ENCODE measurements at regions not wholly inside any gene's neighbourhood (a gene's known extent, or its start where the extent isn't known, plus 50 kb on each side); places are given as distances from the start of the nearest gene placed in this dataset.
"Not testable (repeated sequence)": the region's sequence is repeated elsewhere in the genome, so short reads cannot be mapped to it uniquely, and the experiment has no call there.

GRCh38 chr20:29787456-29787855, 1470.0 kb upstream of the DEFB115 start:
- not testable (repeated sequence) for TF ChIP-seq CTCF (IDR thresholded peaks at IDR 0.05); ZFX (IDR thresholded peaks at IDR 0.05; ENCODE audit: borderline replicate concordance)
